DND-41 (cell line): ENCODE measurements at regions not wholly inside any gene's neighbourhood (a gene's known extent, or its start where the extent isn't known, plus 50 kb on each side); places are given as distances from the start of the nearest gene placed in this dataset.
"Not testable (repeated sequence)": the region's sequence is repeated elsewhere in the genome, so short reads cannot be mapped to it uniquely, and the experiment has no call there.

Experiments
- ATAC-seq: fragments of 200-7000 bp; cut with Tn5 transposase; 3 replicates; pipeline ENCODE4 v1.9.1; 2021; ENCODE audit warnings: low read depth; ENCODE audit not compliant: insufficient read depth
- DNase-seq: peaks from one replicate; pipeline ENCODE4 v3.0.0-alpha.2; 2020
- H2AFZ ChIP-seq: 2 replicates; pipeline ENCODE4 v1.6.0; 2012; ENCODE audit warnings: low read depth, low read length
- H3K27ac ChIP-seq: 2 replicates; pipeline ENCODE4 v1.5.1; 2012; ENCODE audit warnings: low read length, inconsistent platforms
- H3K27me3 ChIP-seq: fragments of 200-600 bp; sonication (generic); 2 replicates; pipeline ENCODE4 v1.6.0; 2012; ENCODE audit warnings: low read length, mild to moderate bottlenecking, inconsistent platforms; ENCODE audit not compliant: insufficient read depth, poor library complexity
- H3K36me3 ChIP-seq: 2 replicates; pipeline ENCODE4 v1.5.1; 2012; ENCODE audit warnings: low read length, inconsistent platforms; ENCODE audit not compliant: insufficient read depth
- H3K4me1 ChIP-seq: 2 replicates; pipeline ENCODE4 v1.5.1; 2012; ENCODE audit warnings: mild to moderate bottlenecking, low read length; ENCODE audit not compliant: insufficient read depth
- H3K4me2 ChIP-seq: 2 replicates; pipeline ENCODE4 v1.6.0; 2012; ENCODE audit warnings: mild to moderate bottlenecking, moderate library complexity, low read length, inconsistent platforms; ENCODE audit not compliant: insufficient read depth
- H3K4me3 ChIP-seq, 2 experiments: fragments of 200-600 bp in 1 of 2; shearing (Covaris generic) in 1 of 2; 2 replicates each; pipeline ENCODE4 v1.5.1; 2012 to 2016; ENCODE audit warnings: inconsistent platforms in 2 of 2, low read length in 2 of 2, mild to moderate bottlenecking in 2 of 2, low read depth in 1 of 2, moderate library complexity in 1 of 2
- H3K79me2 ChIP-seq: 2 replicates; pipeline ENCODE4 v1.6.0; 2012; ENCODE audit warnings: low read length, inconsistent platforms; ENCODE audit not compliant: insufficient read depth
- H3K9ac ChIP-seq: 2 replicates; pipeline ENCODE4 v1.6.0; 2012; ENCODE audit warnings: low read depth, mild to moderate bottlenecking, inconsistent platforms, low read length, moderate library complexity
- H3K9me3 ChIP-seq: 2 replicates; pipeline ENCODE4 v1.5.1; 2012; ENCODE audit warnings: low read length, moderate library complexity, mild to moderate bottlenecking, inconsistent platforms; ENCODE audit not compliant: insufficient read depth, severe bottlenecking
- H4K20me1 ChIP-seq: 2 replicates; pipeline ENCODE4 v1.6.0; 2012; ENCODE audit warnings: low read length; ENCODE audit not compliant: insufficient read depth
- EZH2 ChIP-seq: IDR thresholded peaks from 3 replicates; pipeline ENCODE4 v1.6.1; 2012; ENCODE audit warnings: borderline replicate concordance, low read depth, mild to moderate bottlenecking, moderate library complexity, low read length, inconsistent platforms; ENCODE audit not compliant: severe bottlenecking
- TF ChIP-seq, protein P1 (sequence below): IDR thresholded peaks from 2 replicates; pipeline ENCODE4 v1.5.1; 2012; ENCODE audit warnings: borderline replicate concordance, low read length, moderate library complexity, mild to moderate bottlenecking; ENCODE audit not compliant: poor library complexity, severe bottlenecking; ENCODE audit errors: extremely low read depth

DNA sequence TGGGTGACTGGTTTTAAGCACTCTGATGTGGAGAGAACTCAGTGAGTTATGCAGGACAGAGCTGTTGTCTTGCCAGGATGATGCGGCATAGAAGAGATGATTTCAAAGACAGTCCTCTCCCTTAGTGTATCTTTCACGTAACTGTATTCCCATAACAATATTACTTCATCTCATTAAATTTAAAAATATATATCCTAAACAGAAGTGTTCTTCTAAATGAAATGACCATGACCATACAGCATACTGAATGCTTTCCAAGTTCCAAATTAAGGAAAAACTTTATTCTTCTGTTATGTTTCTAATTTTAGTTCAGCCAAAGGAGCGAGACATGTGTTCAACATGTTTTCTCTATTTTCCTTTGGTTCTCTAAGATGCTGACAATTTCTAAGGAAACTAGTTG, 600.1 kb upstream of the FSHR start:
- ATAC-seq (no peak), DNase-seq (no peak)
- no peak overlapping the region for H3K9ac ChIP-seq
- H2AFZ ChIP-seq = no peak overlapping the region
- H3K4me3 ChIP-seq = no peak overlapping the region
- no peaks in the 10 kb centered on the region for H3K9me3 ChIP-seq
- TF ChIP-seq, protein P1, sequence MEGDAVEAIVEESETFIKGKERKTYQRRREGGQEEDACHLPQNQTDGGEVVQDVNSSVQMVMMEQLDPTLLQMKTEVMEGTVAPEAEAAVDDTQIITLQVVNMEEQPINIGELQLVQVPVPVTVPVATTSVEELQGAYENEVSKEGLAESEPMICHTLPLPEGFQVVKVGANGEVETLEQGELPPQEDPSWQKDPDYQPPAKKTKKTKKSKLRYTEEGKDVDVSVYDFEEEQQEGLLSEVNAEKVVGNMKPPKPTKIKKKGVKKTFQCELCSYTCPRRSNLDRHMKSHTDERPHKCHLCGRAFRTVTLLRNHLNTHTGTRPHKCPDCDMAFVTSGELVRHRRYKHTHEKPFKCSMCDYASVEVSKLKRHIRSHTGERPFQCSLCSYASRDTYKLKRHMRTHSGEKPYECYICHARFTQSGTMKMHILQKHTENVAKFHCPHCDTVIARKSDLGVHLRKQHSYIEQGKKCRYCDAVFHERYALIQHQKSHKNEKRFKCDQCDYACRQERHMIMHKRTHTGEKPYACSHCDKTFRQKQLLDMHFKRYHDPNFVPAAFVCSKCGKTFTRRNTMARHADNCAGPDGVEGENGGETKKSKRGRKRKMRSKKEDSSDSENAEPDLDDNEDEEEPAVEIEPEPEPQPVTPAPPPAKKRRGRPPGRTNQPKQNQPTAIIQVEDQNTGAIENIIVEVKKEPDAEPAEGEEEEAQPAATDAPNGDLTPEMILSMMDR = no peak
- TF ChIP-seq EZH2 = no peak
- H3K27me3 ChIP-seq = no peaks in the 10 kb centered on the region
- no peak overlapping the region for H3K27ac ChIP-seq
- H3K4me2 ChIP-seq = no peak overlapping the region
- H3K79me2 ChIP-seq = no peaks in the 10 kb centered on the region
- no peaks in the 10 kb centered on the region for H3K36me3 ChIP-seq
- H4K20me1 ChIP-seq = no peaks in the 10 kb centered on the region
- H3K4me1 ChIP-seq = no peaks in the 10 kb centered on the region

DNA sequence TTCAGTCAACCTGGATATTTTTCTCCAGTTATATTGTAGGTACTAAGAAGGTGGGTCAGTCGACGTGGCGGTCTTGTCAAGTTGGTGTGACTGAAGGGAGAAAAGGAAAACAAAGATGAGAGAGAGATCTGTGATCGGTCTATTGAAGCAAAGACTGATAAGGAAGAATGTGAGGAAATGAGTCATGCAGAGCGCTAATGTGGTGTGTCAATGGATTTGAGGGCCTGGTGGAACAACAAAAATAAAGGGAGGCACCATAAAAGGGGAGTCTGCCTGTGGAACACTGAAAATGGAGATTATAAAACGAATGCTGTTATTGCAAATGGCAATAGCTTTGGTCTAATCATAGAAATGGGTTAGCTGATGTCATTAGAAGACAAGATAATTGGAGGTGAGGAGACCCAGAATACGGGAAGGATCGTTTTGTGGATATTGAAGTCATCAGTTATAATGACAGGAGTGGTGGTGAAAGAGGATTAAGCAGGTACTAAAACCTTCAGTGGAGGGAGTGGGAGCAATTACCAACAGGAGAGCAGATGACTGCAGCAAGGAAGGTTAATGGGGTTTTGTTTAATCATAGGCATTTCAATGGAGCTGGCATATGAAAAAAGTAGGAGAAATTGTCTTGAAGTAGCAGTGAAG, 599.1 kb upstream of the FSHR start:
- no peaks in the 10 kb centered on the region for H3K27me3 ChIP-seq
- no peak overlapping the region for H2AFZ ChIP-seq
- H3K27ac ChIP-seq = no peak overlapping the region
- H4K20me1 ChIP-seq = no peaks in the 10 kb centered on the region
- no peak overlapping the region for H3K4me2 ChIP-seq
- no peak overlapping the region for H3K9ac ChIP-seq
- DNase-seq = no peak
- H3K4me3 ChIP-seq = no peak overlapping the region
- no peaks in the 10 kb centered on the region for H3K9me3 ChIP-seq
- no peaks in the 10 kb centered on the region for H3K79me2 ChIP-seq
- no peaks in the 10 kb centered on the region for H3K4me1 ChIP-seq
- TF ChIP-seq EZH2 = no peak
- TF ChIP-seq, protein P1 = no peak
- ATAC-seq = no peak
- no peaks in the 10 kb centered on the region for H3K36me3 ChIP-seq

DNA sequence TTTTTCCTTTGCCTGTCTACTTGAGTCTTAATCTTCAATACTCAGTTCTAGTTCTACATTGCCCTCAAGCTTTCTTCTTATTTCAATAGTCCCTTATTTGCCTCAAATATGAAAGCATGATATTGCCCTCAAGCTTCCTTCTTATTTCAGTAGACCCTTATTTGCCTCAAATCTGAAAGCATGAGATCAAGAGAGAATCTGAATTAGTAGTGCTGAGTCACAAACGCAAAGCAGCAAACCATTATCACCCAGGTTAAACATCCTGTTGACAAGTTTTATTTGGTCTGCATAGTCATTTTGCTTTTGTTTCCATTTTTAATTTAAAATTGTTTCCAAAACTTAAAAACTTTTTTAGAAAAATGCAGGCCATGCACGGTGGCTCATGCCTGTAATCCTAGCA, 583.3 kb upstream of the FSHR start:
- no peak overlapping the region for H2AFZ ChIP-seq
- DNase-seq (no peak), ATAC-seq (no peak)
- no peak overlapping the region for H3K4me3 ChIP-seq
- no peak overlapping the region for H3K4me2 ChIP-seq
- no peaks in the 10 kb centered on the region for H3K36me3 ChIP-seq
- H3K4me1 ChIP-seq = peaks cover 18% of the 10 kb centered on the region; the same call in 1 of the 2 replicates
- H3K79me2 ChIP-seq = no peaks in the 10 kb centered on the region
- no peaks in the 10 kb centered on the region for H3K9me3 ChIP-seq
- H4K20me1 ChIP-seq = no peaks in the 10 kb centered on the region
- TF ChIP-seq, protein P1 = no peak
- TF ChIP-seq EZH2 = no peak
- H3K27ac ChIP-seq = no peak overlapping the region
- no peak overlapping the region for H3K9ac ChIP-seq
- H3K27me3 ChIP-seq = no peaks in the 10 kb centered on the region

DNA sequence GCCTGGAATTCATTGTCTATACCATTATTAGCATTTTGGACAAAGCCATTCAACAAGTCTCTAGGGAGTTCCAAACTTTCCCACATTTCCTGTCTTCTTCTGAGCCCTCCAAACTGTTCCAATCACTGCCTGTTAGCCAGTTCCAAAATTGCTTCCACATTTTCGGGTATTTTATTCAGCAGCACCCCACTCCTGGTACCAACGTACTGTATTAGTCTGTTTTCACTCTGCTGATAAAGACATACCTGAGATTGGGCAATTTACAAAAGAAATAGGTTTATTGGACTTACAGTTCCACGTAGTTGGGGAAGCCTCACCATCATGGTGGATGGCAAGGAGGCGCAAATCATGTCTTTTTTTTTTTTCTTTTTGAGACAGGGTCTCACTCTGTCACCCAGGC, 578.6 kb upstream of the FSHR start:
- not testable (repeated sequence) for DNase-seq, H3K9ac ChIP-seq, H3K4me3 ChIP-seq, H3K27ac ChIP-seq, H3K4me2 ChIP-seq, H4K20me1 ChIP-seq, ATAC-seq, H3K79me2 ChIP-seq, H3K9me3 ChIP-seq, H2AFZ ChIP-seq, H3K36me3 ChIP-seq, H3K27me3 ChIP-seq
- H3K4me1 ChIP-seq = peaks cover 16% of the 10 kb centered on the region; the same call in 1 of the 2 replicates
